DND-41 (cell line): ENCODE measurements at regions not wholly inside any gene's neighbourhood (a gene's known extent, or its start where the extent isn't known, plus 50 kb on each side); places are given as distances from the start of the nearest gene placed in this dataset.

Source experiments
- ATAC-seq: fragments of 200-7000 bp; cut with Tn5 transposase; 3 replicates; pipeline ENCODE4 v1.9.1; 2021; ENCODE audit warnings: low read depth; ENCODE audit not compliant: insufficient read depth
- DNase-seq: peaks from one replicate; pipeline ENCODE4 v3.0.0-alpha.2; 2020
- H2AFZ ChIP-seq: 2 replicates; pipeline ENCODE4 v1.6.0; 2012; ENCODE audit warnings: low read depth, low read length
- H3K27ac ChIP-seq: 2 replicates; pipeline ENCODE4 v1.5.1; 2012; ENCODE audit warnings: low read length, inconsistent platforms
- H3K27me3 ChIP-seq: fragments of 200-600 bp; sonication (generic); 2 replicates; pipeline ENCODE4 v1.6.0; 2012; ENCODE audit warnings: low read length, mild to moderate bottlenecking, inconsistent platforms; ENCODE audit not compliant: insufficient read depth, poor library complexity
- H3K36me3 ChIP-seq: 2 replicates; pipeline ENCODE4 v1.5.1; 2012; ENCODE audit warnings: low read length, inconsistent platforms; ENCODE audit not compliant: insufficient read depth
- H3K4me1 ChIP-seq: 2 replicates; pipeline ENCODE4 v1.5.1; 2012; ENCODE audit warnings: mild to moderate bottlenecking, low read length; ENCODE audit not compliant: insufficient read depth
- H3K4me2 ChIP-seq: 2 replicates; pipeline ENCODE4 v1.6.0; 2012; ENCODE audit warnings: mild to moderate bottlenecking, moderate library complexity, low read length, inconsistent platforms; ENCODE audit not compliant: insufficient read depth
- H3K4me3 ChIP-seq, 2 experiments: fragments of 200-600 bp in 1 of 2; shearing (Covaris generic) in 1 of 2; 2 replicates each; pipeline ENCODE4 v1.5.1; 2012 to 2016; ENCODE audit warnings: inconsistent platforms in 2 of 2, low read length in 2 of 2, mild to moderate bottlenecking in 2 of 2, low read depth in 1 of 2, moderate library complexity in 1 of 2
- H3K79me2 ChIP-seq: 2 replicates; pipeline ENCODE4 v1.6.0; 2012; ENCODE audit warnings: low read length, inconsistent platforms; ENCODE audit not compliant: insufficient read depth
- H3K9ac ChIP-seq: 2 replicates; pipeline ENCODE4 v1.6.0; 2012; ENCODE audit warnings: low read depth, mild to moderate bottlenecking, inconsistent platforms, low read length, moderate library complexity
- H3K9me3 ChIP-seq: 2 replicates; pipeline ENCODE4 v1.5.1; 2012; ENCODE audit warnings: low read length, moderate library complexity, mild to moderate bottlenecking, inconsistent platforms; ENCODE audit not compliant: insufficient read depth, severe bottlenecking
- H4K20me1 ChIP-seq: 2 replicates; pipeline ENCODE4 v1.6.0; 2012; ENCODE audit warnings: low read length; ENCODE audit not compliant: insufficient read depth
- EZH2 ChIP-seq: IDR thresholded peaks from 3 replicates; pipeline ENCODE4 v1.6.1; 2012; ENCODE audit warnings: borderline replicate concordance, low read depth, mild to moderate bottlenecking, moderate library complexity, low read length, inconsistent platforms; ENCODE audit not compliant: severe bottlenecking
- TF ChIP-seq, protein P1 (sequence below): IDR thresholded peaks from 2 replicates; pipeline ENCODE4 v1.5.1; 2012; ENCODE audit warnings: borderline replicate concordance, low read length, moderate library complexity, mild to moderate bottlenecking; ENCODE audit not compliant: poor library complexity, severe bottlenecking; ENCODE audit errors: extremely low read depth

DNA sequence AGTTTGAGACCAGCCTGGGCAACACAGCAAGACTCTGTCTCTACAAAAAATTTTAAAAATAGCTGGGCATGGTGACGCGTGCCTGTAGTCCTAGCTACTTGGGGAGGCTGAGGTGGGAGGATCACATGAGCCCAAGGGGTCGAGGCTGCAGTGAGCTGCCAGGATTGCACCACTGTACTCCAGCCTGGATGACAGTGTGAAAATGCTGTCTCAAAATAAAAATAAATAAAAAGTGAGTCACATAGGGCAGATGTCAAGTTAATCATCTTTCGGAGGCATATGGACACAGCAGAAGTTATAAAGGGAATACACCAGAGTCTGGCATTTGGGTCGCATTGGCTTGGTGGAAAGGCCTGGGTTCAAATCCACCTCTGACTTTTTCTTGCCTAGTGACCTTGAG is 92.7 kb downstream of the PHETA1 start:
- Histone ChIP-seq H3K9ac (no peak overlapping the region), H3K27ac (no peak overlapping the region), H4K20me1 (no peaks in the 10 kb centered on the region; the same call in 1 of the 2 replicates), H3K9me3 (no peaks in the 10 kb centered on the region), H2AFZ (no peak overlapping the region), H3K27me3 (no peaks in the 10 kb centered on the region), H3K4me1 (no peaks in the 10 kb centered on the region), H3K4me3 (no peak overlapping the region), H3K36me3 (no peaks in the 10 kb centered on the region), H3K4me2 (no peak overlapping the region), H3K79me2 (no peaks in the 10 kb centered on the region)
- ATAC-seq = no peak
- DNase-seq = no peak
- TF ChIP-seq EZH2 = no peak
- TF ChIP-seq, protein P1, sequence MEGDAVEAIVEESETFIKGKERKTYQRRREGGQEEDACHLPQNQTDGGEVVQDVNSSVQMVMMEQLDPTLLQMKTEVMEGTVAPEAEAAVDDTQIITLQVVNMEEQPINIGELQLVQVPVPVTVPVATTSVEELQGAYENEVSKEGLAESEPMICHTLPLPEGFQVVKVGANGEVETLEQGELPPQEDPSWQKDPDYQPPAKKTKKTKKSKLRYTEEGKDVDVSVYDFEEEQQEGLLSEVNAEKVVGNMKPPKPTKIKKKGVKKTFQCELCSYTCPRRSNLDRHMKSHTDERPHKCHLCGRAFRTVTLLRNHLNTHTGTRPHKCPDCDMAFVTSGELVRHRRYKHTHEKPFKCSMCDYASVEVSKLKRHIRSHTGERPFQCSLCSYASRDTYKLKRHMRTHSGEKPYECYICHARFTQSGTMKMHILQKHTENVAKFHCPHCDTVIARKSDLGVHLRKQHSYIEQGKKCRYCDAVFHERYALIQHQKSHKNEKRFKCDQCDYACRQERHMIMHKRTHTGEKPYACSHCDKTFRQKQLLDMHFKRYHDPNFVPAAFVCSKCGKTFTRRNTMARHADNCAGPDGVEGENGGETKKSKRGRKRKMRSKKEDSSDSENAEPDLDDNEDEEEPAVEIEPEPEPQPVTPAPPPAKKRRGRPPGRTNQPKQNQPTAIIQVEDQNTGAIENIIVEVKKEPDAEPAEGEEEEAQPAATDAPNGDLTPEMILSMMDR = no peak

DNA sequence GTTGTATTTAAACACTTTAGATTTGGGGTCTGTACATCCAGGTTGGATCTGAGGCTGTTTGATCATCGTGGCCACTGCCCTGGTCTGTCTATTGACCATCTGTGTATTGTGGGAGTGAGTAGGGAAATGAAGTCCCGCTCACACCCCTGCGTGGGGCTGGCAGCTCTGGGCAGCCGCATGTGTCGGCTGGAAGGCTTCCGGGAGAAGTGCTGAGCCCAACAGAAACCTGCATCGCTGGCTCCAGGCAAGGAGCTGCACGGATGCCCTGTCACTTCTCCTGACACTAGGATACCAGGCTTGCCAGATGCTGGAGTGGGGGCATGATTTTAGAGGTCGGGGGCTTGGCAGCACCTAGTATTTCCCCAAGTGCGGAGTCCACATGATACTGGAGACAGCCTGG is 93.6 kb downstream of the PHETA1 start:
- no peak for TF ChIP-seq EZH2
- TF ChIP-seq, protein P1 = no peak
- no peaks in the 10 kb centered on the region for H3K27me3 ChIP-seq
- no peak overlapping the region for H2AFZ ChIP-seq

DNA sequence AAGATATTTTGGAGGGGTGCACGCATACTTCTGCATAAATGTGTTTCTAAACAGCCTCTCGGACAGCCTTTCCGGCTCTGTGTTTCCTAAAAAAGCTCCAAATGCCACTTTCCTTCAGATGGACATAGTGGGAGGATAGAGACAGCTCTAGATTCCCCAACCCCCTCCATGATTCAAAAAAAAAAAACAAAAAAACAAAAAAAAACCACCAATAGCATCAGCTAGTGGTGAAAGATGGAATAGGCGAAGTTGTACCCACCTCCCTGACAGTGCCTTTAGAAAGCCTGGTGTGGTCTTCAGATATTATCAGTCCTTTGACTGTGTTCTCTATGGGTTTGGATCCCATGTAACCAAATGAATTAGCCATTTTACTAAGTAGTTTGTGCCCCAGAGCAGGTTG is 94.1 kb downstream of the PHETA1 start:
- no peak overlapping the region for H3K4me2 ChIP-seq
- no peaks in the 10 kb centered on the region for H3K79me2 ChIP-seq
- H3K36me3 ChIP-seq = no peaks in the 10 kb centered on the region
- no peaks in the 10 kb centered on the region; the same call in 1 of the 2 replicates for H4K20me1 ChIP-seq
- H3K4me1 ChIP-seq = no peaks in the 10 kb centered on the region
- H3K9me3 ChIP-seq = no peaks in the 10 kb centered on the region
- H3K4me3 ChIP-seq = no peak overlapping the region
- H2AFZ ChIP-seq = no peak overlapping the region
- no peaks in the 10 kb centered on the region for H3K27me3 ChIP-seq
- H3K9ac ChIP-seq = no peak overlapping the region
- ATAC-seq (no peak), DNase-seq (no peak)
- H3K27ac ChIP-seq = no peak overlapping the region
- TF ChIP-seq EZH2 = no peak
- TF ChIP-seq, protein P1 = peak; percentile 57

More for the DNA sequence above, 93.6 kb downstream of the PHETA1 start:
- Histone ChIP-seq H3K9ac (no peak overlapping the region), H3K4me3 (no peak overlapping the region), H4K20me1 (no peaks in the 10 kb centered on the region; the same call in 1 of the 2 replicates), H3K4me1 (no peaks in the 10 kb centered on the region), H3K36me3 (no peaks in the 10 kb centered on the region), H3K9me3 (no peaks in the 10 kb centered on the region), H3K79me2 (no peaks in the 10 kb centered on the region), H3K4me2 (no peak overlapping the region), H3K27ac (no peak overlapping the region)
- ATAC-seq (no peak), DNase-seq (no peak)
